IMR-90 (cell line): ENCODE measurements at regions not wholly inside any gene's neighbourhood (a gene's known extent, or its start where the extent isn't known, plus 50 kb on each side); places are given as distances from the start of the nearest gene placed in this dataset.

ENCODE experiments used
- ATAC-seq: fragments of 200-7000 bp; cut with Tn5 transposase; 2 replicates; pipeline ENCODE4 v1.9.1; 2020; ENCODE audit warnings: low read depth, mild to moderate bottlenecking, moderate library complexity
- BruUV-seq: library from RNA; stranded (reverse); fragments of 400-500 nt; replicated peaks from 2 replicates; lab custom pipeline; 2021; lab: Mats Ljungman, UMichigan
- CTCF ChIA-PET: fragments of 300-600 bp; formaldehyde crosslinking; extraction: SDS; loops from one replicate; lab custom pipeline; 2021; ENCODE audit warnings: antibody characterized with exemption; lab: Yijun Ruan, JAX
- POLR2A ChIA-PET: fragments of 300-600 bp; sonication (Branson Sonifier 250); formaldehyde crosslinking; loops from one replicate; lab custom pipeline; 2022; ENCODE audit warnings: antibody characterized with exemption; ENCODE audit not compliant: unreplicated experiment; lab: Charles Lee
- DNase-seq: peaks from one replicate; pipeline ENCODE4 v3.0.0; 2013
- H2AFZ ChIP-seq: replicated peaks from 2 replicates; pipeline ENCODE3; 2013; ENCODE audit warnings: low read length, mild to moderate bottlenecking; ENCODE audit not compliant: poor library complexity
- H2AK5ac ChIP-seq: 2 replicates; pipeline ENCODE4 v1.6.1; 2013; ENCODE audit warnings: low read depth, low read length, inconsistent platforms
- H2AK9ac ChIP-seq: replicated peaks from 2 replicates; pipeline ENCODE3; 2013; ENCODE audit warnings: mild to moderate bottlenecking, low read depth, low read length, moderate library complexity; ENCODE audit not compliant: poor library complexity
- H2BK120ac ChIP-seq: 2 replicates; pipeline ENCODE4 v1.6.1; 2013; ENCODE audit warnings: low read depth, low read length, inconsistent platforms
- H2BK15ac ChIP-seq: 3 replicates; pipeline ENCODE4 v1.6.1; 2013; ENCODE audit warnings: low read depth, low read length, inconsistent platforms
- H2BK20ac ChIP-seq: 2 replicates; pipeline ENCODE4 v1.6.1; 2013; ENCODE audit warnings: low read depth, mild to moderate bottlenecking, inconsistent platforms, low read length, moderate library complexity
- H2BK5ac ChIP-seq: 2 replicates; pipeline ENCODE4 v1.6.1; 2013; ENCODE audit warnings: mild to moderate bottlenecking, low read depth, low read length, inconsistent platforms; ENCODE audit not compliant: poor library complexity, severe bottlenecking
- H3K14ac ChIP-seq: replicated peaks from 2 replicates; pipeline ENCODE4 v1.6.1; 2013; ENCODE audit warnings: low read depth, low read length, inconsistent platforms
- H3K18ac ChIP-seq: 2 replicates; pipeline ENCODE4 v1.6.1; 2013; ENCODE audit warnings: low read depth, low read length, control low read depth
- H3K23ac ChIP-seq: 2 replicates; pipeline ENCODE4 v1.6.1; 2013; ENCODE audit warnings: low read depth, low read length, inconsistent platforms
- H3K27ac ChIP-seq: 2 replicates; pipeline ENCODE4 v1.5.1; 2013; ENCODE audit warnings: mild to moderate bottlenecking, control low read depth, low read length; ENCODE audit not compliant: insufficient read depth
- H3K27me3 ChIP-seq: 2 replicates; pipeline ENCODE4 v1.6.1; 2013; ENCODE audit warnings: low read length; ENCODE audit not compliant: control insufficient read depth, insufficient read depth
- H3K36me3 ChIP-seq: 2 replicates; pipeline ENCODE4 v1.6.1; 2013; ENCODE audit warnings: low read length, mixed read lengths; ENCODE audit not compliant: control insufficient read depth, insufficient read depth
- H3K4ac ChIP-seq: 2 replicates; pipeline ENCODE4 v1.6.1; 2013; ENCODE audit warnings: low read depth, low read length, inconsistent platforms
- H3K4me1 ChIP-seq: 2 replicates; pipeline ENCODE4 v1.6.1; 2013; ENCODE audit warnings: low read length, mixed read lengths; ENCODE audit not compliant: control insufficient read depth, insufficient read depth
- H3K4me2 ChIP-seq: 2 replicates; pipeline ENCODE4 v1.6.1; 2013; ENCODE audit warnings: low read depth, mild to moderate bottlenecking, control low read depth, low read length, moderate library complexity
- H3K4me3 ChIP-seq: 2 replicates; pipeline ENCODE4 v1.5.1; 2013; ENCODE audit warnings: low read depth, mild to moderate bottlenecking, control low read depth, low read length, moderate library complexity; ENCODE audit not compliant: insufficient read depth
- H3K56ac ChIP-seq: 2 replicates; pipeline ENCODE4 v1.6.1; 2013; ENCODE audit warnings: low read length, inconsistent platforms; ENCODE audit not compliant: insufficient read depth; ENCODE audit errors: extremely low read depth
- H3K79me1 ChIP-seq, 2 experiments: 2 replicates each; pipeline ENCODE4 v1.6.1; 2013; ENCODE audit warnings: low read length in 2 of 2, inconsistent platforms in 1 of 2, low read depth in 1 of 2
- H3K9ac ChIP-seq: 2 replicates; pipeline ENCODE4 v1.6.1; 2013; ENCODE audit warnings: low read depth, low read length, control low read depth
- H3K9me1 ChIP-seq: 2 replicates; pipeline ENCODE4 v1.6.1; 2013; ENCODE audit warnings: low read length, inconsistent platforms; ENCODE audit not compliant: insufficient read depth
- H3K9me3 ChIP-seq: 2 replicates; pipeline ENCODE4 v1.6.1; 2013; ENCODE audit warnings: low read length; ENCODE audit not compliant: control insufficient read depth, insufficient read depth
- H4K20me1 ChIP-seq: 2 replicates; pipeline ENCODE4 v1.6.1; 2013; ENCODE audit warnings: low read length, inconsistent platforms; ENCODE audit not compliant: insufficient read depth
- H4K5ac ChIP-seq: 2 replicates; pipeline ENCODE4 v1.6.1; 2013; ENCODE audit warnings: mild to moderate bottlenecking, low read depth, low read length, control low read depth
- H4K8ac ChIP-seq, 2 experiments: 2 replicates each; pipeline ENCODE4 v1.6.1; 2013; ENCODE audit warnings: low read depth in 2 of 2, low read length in 2 of 2, control low read depth in 1 of 2, inconsistent platforms in 1 of 2
- H4K91ac ChIP-seq: 2 replicates; pipeline ENCODE4 v1.6.1; 2013; ENCODE audit warnings: low read depth, low read length, inconsistent platforms; ENCODE audit not compliant: insufficient read depth
- BHLHE40 ChIP-seq: fragments of 150-350 bp; IDR thresholded peaks from 2 replicates; pipeline ENCODE4 v1.6.1; 2016; ENCODE audit warnings: mild to moderate bottlenecking, low read depth, low read length
- CEBPB ChIP-seq: IDR thresholded peaks from 2 replicates; pipeline ENCODE4 v1.6.1; 2012; ENCODE audit warnings: low read depth, low read length, improper control_type of control experiment
- CHD1 ChIP-seq: IDR thresholded peaks from 2 replicates; pipeline ENCODE4 v1.6.1; 2012; ENCODE audit warnings: low read depth, low read length, improper control_type of control experiment
- FOS ChIP-seq: fragments of 150-350 bp; IDR thresholded peaks from 2 replicates; pipeline ENCODE4 v1.6.1; 2016; ENCODE audit warnings: low read depth, low read length
- MAFK ChIP-seq: IDR thresholded peaks from 2 replicates; pipeline ENCODE4 v1.6.1; 2012; ENCODE audit warnings: low read depth, low read length, improper control_type of control experiment
- MAZ ChIP-seq: IDR thresholded peaks from 2 replicates; pipeline ENCODE4 v1.6.1; 2012; ENCODE audit warnings: low read depth, mild to moderate bottlenecking, low read length, improper control_type of control experiment, moderate library complexity, borderline replicate concordance
- MXI1 ChIP-seq: IDR thresholded peaks from 2 replicates; pipeline ENCODE4 v1.6.1; 2012; ENCODE audit warnings: low read depth, mild to moderate bottlenecking, low read length, moderate library complexity, borderline replicate concordance
- NFE2L2 ChIP-seq: fragments of 150-350 bp; IDR thresholded peaks from 2 replicates; pipeline ENCODE4 v1.6.1; 2016; ENCODE audit warnings: low read depth, mild to moderate bottlenecking, low read length
- POLR2A ChIP-seq: IDR thresholded peaks from 2 replicates; pipeline ENCODE4 v1.6.1; 2012; ENCODE audit warnings: mild to moderate bottlenecking, low read depth, low read length
- RAD21 ChIP-seq: IDR thresholded peaks from 2 replicates; pipeline ENCODE4 v1.6.1; 2012; ENCODE audit warnings: low read length, improper control_type of control experiment
- RCOR1 ChIP-seq: IDR thresholded peaks from 2 replicates; pipeline ENCODE4 v1.6.1; 2012; ENCODE audit warnings: mild to moderate bottlenecking, low read length, improper control_type of control experiment; ENCODE audit not compliant: insufficient replicate concordance
- RFX5 ChIP-seq: IDR thresholded peaks from 2 replicates; pipeline ENCODE4 v1.8.0; 2012; ENCODE audit warnings: low read depth, mild to moderate bottlenecking, low read length, moderate library complexity
- SMC3 ChIP-seq: fragments of 150-350 bp; IDR thresholded peaks from 2 replicates; pipeline ENCODE4 v1.6.1; 2016; ENCODE audit warnings: low read depth, mild to moderate bottlenecking, antibody characterized with exemption, low read length, moderate library complexity
- WGBS, 2 experiments: methylation state at CpG; one replicate each; pipeline versions ENCODE4 v1.1.5 to v1.1.7; 2013; ENCODE audit warnings: missing lambda C conversion rate in 2 of 2; ENCODE audit not compliant: insufficient read length in 1 of 2; ENCODE audit errors: extremely low coverage in 2 of 2; 5-methylcytosine and 5-hydroxymethylcytosine counted together
- dilution Hi-C: fragments of 300-500 bp; cut with HindIII; formaldehyde crosslinking; loops from one replicate; pipeline ENCODE4 v1.14.3; 2018; ENCODE audit warnings: low sequenced_read_pairs; ENCODE audit not compliant: unreplicated experiment
- in situ Hi-C: fragments of 300-500 bp; cut with MboI; formaldehyde crosslinking; loops from 3 replicates; pipeline ENCODE4 v1.14.3; 2019; ENCODE audit warnings: low sequenced_read_pairs, inconsistent platforms, mixed read lengths
- intact Hi-C: fragments of 100-400 bp; cut with micrococcal nuclease; formaldehyde crosslinking; loops from 2 replicates; pipeline ENCODE4 v1.10.0; 2022
- TF ChIP-seq, protein P1 (sequence below): conservative IDR thresholded peaks from 2 replicates; pipeline ENCODE4 v1.5.1; 2012; ENCODE audit warnings: mild to moderate bottlenecking, low read depth, low read length, improper control_type of control experiment
- TF ChIP-seq, protein P2 (sequence below): fragments of 150-350 bp; IDR thresholded peaks from 2 replicates; pipeline ENCODE4 v1.6.1; 2016; ENCODE audit warnings: low read depth, mild to moderate bottlenecking, low read length, moderate library complexity, borderline replicate concordance
- TF ChIP-seq, protein P3 (sequence below): fragments of 150-350 bp; IDR thresholded peaks from 2 replicates; pipeline ENCODE4 v1.6.1; 2017; ENCODE audit warnings: mild to moderate bottlenecking, antibody characterized with exemption, low read length, low read depth

DNA sequence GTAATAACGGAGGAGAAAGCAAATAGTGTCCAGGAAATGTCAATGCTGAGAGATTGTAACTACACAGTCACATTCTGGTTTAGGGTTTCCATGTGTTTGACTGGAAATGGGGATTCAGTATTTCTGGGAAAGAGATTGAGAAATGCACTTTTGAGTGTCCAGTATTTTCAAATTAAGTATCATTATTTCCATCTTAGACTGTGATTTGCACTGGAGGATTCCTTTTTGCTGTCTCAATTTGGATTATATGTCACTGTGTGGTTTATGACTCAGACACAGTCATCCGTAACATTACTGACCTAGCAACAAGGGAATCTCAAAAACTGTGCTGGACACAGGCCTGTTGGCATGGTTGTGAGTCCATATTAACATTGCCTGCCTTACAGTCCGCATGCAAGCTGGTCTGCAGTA lies 681.4 kb downstream of the CDH11 start:
- ATAC-seq (peak; percentile 97), DNase-seq (peak; percentile 99)
- CTCF ChIA-PET: no interaction called here
- peak overlapping the region; percentile 85 for H2BK5ac ChIP-seq
- BruUV-seq: no TSS peak
- H3K14ac ChIP-seq: no peak overlapping the region
- no peak overlapping the region for H3K4me3 ChIP-seq
- in situ Hi-C loops: loop anchor here (25.0 kb wide), 1 partner anchor 672 kb away; the partner anchor contains the start of gene CDH11
- no peak overlapping the region for H2AK5ac ChIP-seq
- WGBS, 2 experiments: no CpG with 5 or more reads among the region's 3 CpGs
- H2AFZ ChIP-seq: no peak overlapping the region
- H3K27ac ChIP-seq: no peak overlapping the region
- TF ChIP-seq NFE2L2 (no peak), RAD21 (peak; percentile 29; the same call in 1 of the 2 replicates), MXI1 (peak; percentile 76), SMC3 (no peak), BHLHE40 (peak; percentile 64), RCOR1 (no peak), MAZ (no peak), CEBPB (peak; percentile 73; the same call in 1 of the 2 replicates), POLR2A (no peak), RFX5 (no peak), FOS (peak; percentile 98), CHD1 (no peak), MAFK (0 out of 2 replicates have a peak, but pooled peaks have one; percentile 17)
- TF ChIP-seq, protein P1, sequence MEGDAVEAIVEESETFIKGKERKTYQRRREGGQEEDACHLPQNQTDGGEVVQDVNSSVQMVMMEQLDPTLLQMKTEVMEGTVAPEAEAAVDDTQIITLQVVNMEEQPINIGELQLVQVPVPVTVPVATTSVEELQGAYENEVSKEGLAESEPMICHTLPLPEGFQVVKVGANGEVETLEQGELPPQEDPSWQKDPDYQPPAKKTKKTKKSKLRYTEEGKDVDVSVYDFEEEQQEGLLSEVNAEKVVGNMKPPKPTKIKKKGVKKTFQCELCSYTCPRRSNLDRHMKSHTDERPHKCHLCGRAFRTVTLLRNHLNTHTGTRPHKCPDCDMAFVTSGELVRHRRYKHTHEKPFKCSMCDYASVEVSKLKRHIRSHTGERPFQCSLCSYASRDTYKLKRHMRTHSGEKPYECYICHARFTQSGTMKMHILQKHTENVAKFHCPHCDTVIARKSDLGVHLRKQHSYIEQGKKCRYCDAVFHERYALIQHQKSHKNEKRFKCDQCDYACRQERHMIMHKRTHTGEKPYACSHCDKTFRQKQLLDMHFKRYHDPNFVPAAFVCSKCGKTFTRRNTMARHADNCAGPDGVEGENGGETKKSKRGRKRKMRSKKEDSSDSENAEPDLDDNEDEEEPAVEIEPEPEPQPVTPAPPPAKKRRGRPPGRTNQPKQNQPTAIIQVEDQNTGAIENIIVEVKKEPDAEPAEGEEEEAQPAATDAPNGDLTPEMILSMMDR: no peak
- TF ChIP-seq, protein P2, sequence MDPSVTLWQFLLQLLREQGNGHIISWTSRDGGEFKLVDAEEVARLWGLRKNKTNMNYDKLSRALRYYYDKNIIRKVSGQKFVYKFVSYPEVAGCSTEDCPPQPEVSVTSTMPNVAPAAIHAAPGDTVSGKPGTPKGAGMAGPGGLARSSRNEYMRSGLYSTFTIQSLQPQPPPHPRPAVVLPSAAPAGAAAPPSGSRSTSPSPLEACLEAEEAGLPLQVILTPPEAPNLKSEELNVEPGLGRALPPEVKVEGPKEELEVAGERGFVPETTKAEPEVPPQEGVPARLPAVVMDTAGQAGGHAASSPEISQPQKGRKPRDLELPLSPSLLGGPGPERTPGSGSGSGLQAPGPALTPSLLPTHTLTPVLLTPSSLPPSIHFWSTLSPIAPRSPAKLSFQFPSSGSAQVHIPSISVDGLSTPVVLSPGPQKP: no peak
- TF ChIP-seq, protein P3, sequence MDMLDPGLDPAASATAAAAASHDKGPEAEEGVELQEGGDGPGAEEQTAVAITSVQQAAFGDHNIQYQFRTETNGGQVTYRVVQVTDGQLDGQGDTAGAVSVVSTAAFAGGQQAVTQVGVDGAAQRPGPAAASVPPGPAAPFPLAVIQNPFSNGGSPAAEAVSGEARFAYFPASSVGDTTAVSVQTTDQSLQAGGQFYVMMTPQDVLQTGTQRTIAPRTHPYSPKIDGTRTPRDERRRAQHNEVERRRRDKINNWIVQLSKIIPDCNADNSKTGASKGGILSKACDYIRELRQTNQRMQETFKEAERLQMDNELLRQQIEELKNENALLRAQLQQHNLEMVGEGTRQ: no peak
- no peak overlapping the region for H2BK15ac ChIP-seq
- peak overlapping the region in 1 of 2 experiments; percentile 74; a peak in 1 of 4 replicates for H4K8ac ChIP-seq
- intact Hi-C loops: loop anchor here (5.0 kb wide), 1 partner anchor 83 kb away; no protein-coding TSS in a partner anchor
- no peaks in the 10 kb centered on the region; the same call in 1 of the 2 replicates for H3K9me1 ChIP-seq
- H2AK9ac ChIP-seq: no peak overlapping the region
- H3K23ac ChIP-seq: no peak overlapping the region
- H3K56ac ChIP-seq: no peak overlapping the region
- H3K4me1 ChIP-seq: peaks cover 2% of the 10 kb centered on the region
- no peaks in the 10 kb centered on the region for H4K20me1 ChIP-seq
- dilution Hi-C loops: no loop called here
- POLR2A ChIA-PET: no interaction called here
- no peak overlapping the region for H4K5ac ChIP-seq
- peak overlapping the region; percentile 89; the same call in 1 of the 2 replicates for H2BK120ac ChIP-seq
- no peaks in the 10 kb centered on the region for H3K9me3 ChIP-seq
- no peaks in the 10 kb centered on the region for H3K27me3 ChIP-seq
- H3K18ac ChIP-seq: no peak overlapping the region
- H3K79me1 ChIP-seq: no peaks in the 10 kb centered on the region
- no peaks in the 10 kb centered on the region for H3K36me3 ChIP-seq
- H3K4me2 ChIP-seq: peak overlapping the region; percentile 10; the same call in 1 of the 2 replicates
- peak overlapping the region; percentile 74; the same call in 1 of the 2 replicates for H3K4ac ChIP-seq
- H3K9ac ChIP-seq: no peak overlapping the region
- H2BK20ac ChIP-seq: peak overlapping the region; percentile 97; the same call in 1 of the 2 replicates
- no peak overlapping the region for H4K91ac ChIP-seq
